Body of pancreas (tissue), 4 donors: ENCODE measurements at regions not wholly inside any gene's neighbourhood (a gene's known extent, or its start where the extent isn't known, plus 50 kb on each side); places are given as distances from the start of the nearest gene placed in this dataset.

Source experiments
- ATAC-seq: fragments of 150-250 bp; one replicate; pipeline ENCODE4 v1.9.1; 2016
- DNase-seq, 4 donors: peaks; one replicate each; pipeline ENCODE4 v3.0.0-alpha.2; 2019
- H3K27ac ChIP-seq, 4 donors: fragments of 200-600 bp; sonication (generic); 1 replicate in 3 of 4; 2 replicates in 1 of 4; pipeline versions ENCODE4 v1.5.1 to v1.6.1; 2016 to 2019; ENCODE audit warnings: mild to moderate bottlenecking in 1 of 4, mixed read lengths in 1 of 4, moderate library complexity in 1 of 4
- H3K27me3 ChIP-seq, 2 donors: fragments of 200-600 bp; sonication (generic); one replicate each; pipeline ENCODE4 v1.6.0; 2016; ENCODE audit warnings: mild to moderate bottlenecking in 1 of 2
- H3K36me3 ChIP-seq, 2 donors: fragments of 200-600 bp; sonication (generic); replicated peaks in 1 of 2; 2 replicates each; pipeline ENCODE4 v1.5.1; 2016; ENCODE audit warnings: low read depth in 2 of 2; ENCODE audit not compliant: insufficient read depth in 1 of 2
- H3K4me1 ChIP-seq: fragments of 200-600 bp; sonication (generic); one replicate; pipeline ENCODE4 v1.6.0; 2016
- H3K4me3 ChIP-seq, 2 donors: fragments of 200-600 bp; sonication (generic); 1 replicate in 1 of 2; 2 replicates in 1 of 2; pipeline ENCODE4 v1.5.1; 2016 to 2019
- H3K9me3 ChIP-seq, 3 donors: fragments of 200-600 bp; sonication (generic); 1 replicate in 2 of 3; 2 replicates in 1 of 3; pipeline ENCODE4 v1.5.1; 2016
- CTCF ChIP-seq, 7 experiments: fragments of 450-650 bp in 4 of 7; fragments of 200-600 bp in 3 of 7; sonication (generic) in 3 of 7; IDR thresholded peaks; one replicate each; pipeline ENCODE4 v1.5.1; 2016 to 2019; ENCODE audit warnings: antibody characterized with exemption in 7 of 7
- POLR2A ChIP-seq, 3 donors: fragments of 450-650 bp; IDR thresholded peaks; one replicate each; pipeline ENCODE4 v1.6.1; 2016; ENCODE audit warnings: antibody characterized with exemption in 3 of 3, mild to moderate bottlenecking in 2 of 3
- WGBS, 2 donors: methylation state at CpG; one replicate each; pipeline ENCODE4 v1.1.5; 2017; 5-methylcytosine and 5-hydroxymethylcytosine counted together
- intact Hi-C: fragments of 100-400 bp; cut with DNase I; formaldehyde crosslinking; loops from one replicate; pipeline ENCODE4 v1.15.1; 2023

GRCh38 chr22:48504519-48505140, 1323.0 kb downstream of the BRD1 start:
- Histone ChIP-seq H3K4me1 (no peaks in the 10 kb centered on the region), H3K27ac (no peak overlapping the region), H3K4me3 (no peak overlapping the region), H3K27me3 (no peaks in the 10 kb centered on the region), H3K9me3 (no peaks in the 10 kb centered on the region), H3K36me3 (no peaks in the 10 kb centered on the region)
- intact Hi-C loops, result no loop called here
- ATAC-seq (no peak), DNase-seq (no peak)
- TF ChIP-seq CTCF (IDR thresholded peaks at IDR 0.05) (no peak), POLR2A (IDR thresholded peaks at IDR 0.05) (no peak)
- WGBS, 2 donors, result 51 to 67% methylated on average over 2 to 7 of the region's 7 CpGs

- H3K27ac ChIP-seq, result no peak overlapping the region
- no peak for DNase-seq
- H3K27me3 ChIP-seq, result no peaks in the 10 kb centered on the region
- ATAC-seq, result no peak
- H3K36me3 ChIP-seq, result no peaks in the 10 kb centered on the region
- TF ChIP-seq POLR2A (IDR thresholded peaks at IDR 0.05) (no peak), CTCF (IDR thresholded peaks at IDR 0.05) (no peak)
- H3K9me3 ChIP-seq, result no peaks in the 10 kb centered on the region
- intact Hi-C loops, result no loop called here
- H3K4me1 ChIP-seq, result no peaks in the 10 kb centered on the region
- no peak overlapping the region for H3K4me3 ChIP-seq
- WGBS, 2 donors, result 48 to 67% methylated on average over 8 to 9 of the region's 9 CpGs
These were observed 1323.8 kb downstream of the BRD1 start for GRCh38 chr22:48503876-48504275.

GRCh38 chr22:48503035-48503625, 1324.5 kb downstream of the BRD1 start:
- ATAC-seq (no peak), DNase-seq (no peak)
- intact Hi-C loops, result no loop called here
- Histone ChIP-seq H3K27me3 (no peaks in the 10 kb centered on the region), H3K4me3 (no peak overlapping the region), H3K36me3 (no peaks in the 10 kb centered on the region), H3K4me1 (no peaks in the 10 kb centered on the region), H3K9me3 (no peaks in the 10 kb centered on the region), H3K27ac (no peak overlapping the region)
- TF ChIP-seq POLR2A (IDR thresholded peaks at IDR 0.05) (no peak), CTCF (IDR thresholded peaks at IDR 0.05) (no peak)
- 56 to 63% methylated on average over 11 to 13 of the region's 13 CpGs for WGBS, 2 donors

GRCh38 chr22:48501231-48501750, 1326.4 kb downstream of the BRD1 start:
- no peak for TF ChIP-seq POLR2A (IDR thresholded peaks at IDR 0.05)
- no peak for TF ChIP-seq CTCF (IDR thresholded peaks at IDR 0.05)
- Histone ChIP-seq H3K27ac (no peak overlapping the region), H3K27me3 (no peaks in the 10 kb centered on the region), H3K36me3 (no peaks in the 10 kb centered on the region), H3K4me1 (no peaks in the 10 kb centered on the region), H3K4me3 (no peak overlapping the region), H3K9me3 (no peaks in the 10 kb centered on the region)
- WGBS, 2 donors, result 75 to 77% methylated on average over 17 to 21 of the region's 21 CpGs
- DNase-seq, result no peak
- intact Hi-C loops, result no loop called here
- no peak for ATAC-seq
